ENCODE measurements at regions not wholly inside any gene's neighbourhood (a gene's known extent, or its start where the extent isn't known, plus 50 kb on each side); places are given as distances from the start of the nearest gene placed in this dataset.
A peak's percentile ranks its signal among the peaks of the same experiment; 100 is the strongest.

GRCh38 chr10:118920206-118920605 is 109.3 kb upstream of the NANOS1 start:
- no peaks in the 10 kb centered on the region for H3K27me3 ChIP-seq (ENCODE audit: control insufficient read depth, insufficient read depth, low read length)
- no peak for TF ChIP-seq CTCF (IDR thresholded peaks at IDR 0.05; ENCODE audit: insufficient read depth, low read depth, low read length)
- CTCF ChIA-PET: interaction anchor here (1.2 kb wide), 1 partner anchor 11 kb away, joined by 3 read pairs; no protein-coding TSS in a partner anchor
- no peak overlapping the region for H3K4me3 ChIP-seq (ENCODE audit: low read depth, low read length)
- POLR2A ChIA-PET: no interaction called here
- no peak for DNase-seq (ENCODE audit: low read depth)
- H3K36me3 ChIP-seq (ENCODE audit: control insufficient read depth, insufficient read depth, low read length): no peaks in the 10 kb centered on the region

GRCh38 chr10:118922226-118922625 is 107.3 kb upstream of the NANOS1 start:
- peak; percentile 31 for DNase-seq (ENCODE audit: low read depth)

GRCh38 chr10:118922972-118923371 is 106.5 kb upstream of the NANOS1 start:
- Histone ChIP-seq H3K27me3 (ENCODE audit: control insufficient read depth, insufficient read depth, low read length) (no peaks in the 10 kb centered on the region), H3K4me3 (ENCODE audit: low read depth, low read length) (no peak overlapping the region), H3K36me3 (ENCODE audit: control insufficient read depth, insufficient read depth, low read length) (no peaks in the 10 kb centered on the region)
- no peak for DNase-seq (ENCODE audit: low read depth)
- CTCF ChIA-PET: no interaction called here
- POLR2A ChIA-PET: no interaction called here
- no peak for TF ChIP-seq CTCF (IDR thresholded peaks at IDR 0.05; ENCODE audit: insufficient read depth, low read depth, low read length)

More at GRCh38 chr10:118922226-118922625, 107.3 kb upstream of the NANOS1 start:
- Histone ChIP-seq H3K4me3 (ENCODE audit: low read depth, low read length) (no peak overlapping the region), H3K36me3 (ENCODE audit: control insufficient read depth, insufficient read depth, low read length) (no peaks in the 10 kb centered on the region), H3K27me3 (ENCODE audit: control insufficient read depth, insufficient read depth, low read length) (no peaks in the 10 kb centered on the region)
- CTCF ChIA-PET: no interaction called here
- no peak for TF ChIP-seq CTCF (IDR thresholded peaks at IDR 0.05; ENCODE audit: insufficient read depth, low read depth, low read length)
- POLR2A ChIA-PET: no interaction called here

- Histone ChIP-seq H3K27me3 (ENCODE audit: control insufficient read depth, insufficient read depth, low read length) (no peaks in the 10 kb centered on the region), H3K36me3 (ENCODE audit: control insufficient read depth, insufficient read depth, low read length) (no peaks in the 10 kb centered on the region), H3K4me3 (ENCODE audit: low read depth, low read length) (no peak overlapping the region)
- ChIA-PET CTCF (interaction anchor here (1.4 kb wide), 1 partner anchor 25 kb away, joined by 3 read pairs; no protein-coding TSS in a partner anchor), POLR2A (no interaction called here)
- DNase-seq (ENCODE audit: low read depth): no peak
- TF ChIP-seq CTCF (IDR thresholded peaks at IDR 0.05; ENCODE audit: insufficient read depth, low read depth, low read length): no peak
These were observed 105.0 kb upstream of the NANOS1 start for GRCh38 chr10:118924493-118924892.

GRCh38 chr10:118925404-118926071 is 104.0 kb upstream of the NANOS1 start:
- Histone ChIP-seq H3K36me3 (ENCODE audit: control insufficient read depth, insufficient read depth, low read length) (no peaks in the 10 kb centered on the region), H3K27me3 (ENCODE audit: control insufficient read depth, insufficient read depth, low read length) (no peaks in the 10 kb centered on the region), H3K4me3 (ENCODE audit: low read depth, low read length) (no peak overlapping the region)
- ChIA-PET CTCF (interaction anchor here (1.4 kb wide), 1 partner anchor 24 kb away, joined by 3 read pairs; no protein-coding TSS in a partner anchor), POLR2A (no interaction called here)
- no peak for DNase-seq (ENCODE audit: low read depth)
- TF ChIP-seq CTCF (IDR thresholded peaks at IDR 0.05; ENCODE audit: insufficient read depth, low read depth, low read length): no peak

Measured in BJ (cell line).